NCI-H2107 (cell line): ENCODE measurements at regions not wholly inside any gene's neighbourhood (a gene's known extent, or its start where the extent isn't known, plus 50 kb on each side); places are given as distances from the start of the nearest gene placed in this dataset.
"Not testable (repeated sequence)": the region's sequence is repeated elsewhere in the genome, so short reads cannot be mapped to it uniquely, and the experiment has no call there.

Source experiments
- DNase-seq: peaks from one replicate; lab custom pipeline; 2025; lab: John Stamatoyannopoulos, UW

DNA sequence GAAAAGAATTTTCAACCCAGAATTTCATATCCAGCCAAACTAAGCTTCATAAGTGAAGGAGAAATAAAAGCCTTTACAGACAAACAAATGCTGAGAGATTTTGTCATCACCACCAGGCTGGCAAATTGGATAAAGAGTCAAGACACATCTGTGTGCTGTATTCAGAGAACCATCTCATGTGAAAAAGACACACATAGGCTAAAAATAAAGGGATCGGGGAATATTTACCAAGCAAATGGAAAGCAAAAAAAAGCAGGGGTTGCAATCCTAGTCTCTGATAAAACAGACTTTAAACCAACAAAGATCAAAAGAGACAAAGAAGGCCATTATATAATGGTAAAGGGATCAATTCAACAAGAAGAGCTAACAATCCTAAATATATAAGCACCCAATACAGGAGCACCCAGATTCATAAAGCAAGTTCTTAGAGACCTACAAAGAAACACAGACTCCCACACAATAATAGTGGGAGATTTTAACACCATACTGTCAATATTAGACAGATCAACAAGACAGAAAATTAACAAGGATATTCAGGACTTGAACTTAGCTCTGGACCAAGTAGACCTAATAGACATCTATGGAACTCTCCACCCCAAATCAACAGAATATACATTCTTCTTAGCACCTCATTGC, 55.9 kb upstream of the ACSM6 start:
- DNase-seq = not testable (repeated sequence)

GRCh38 chr10:95134490-95134889, 59.5 kb upstream of the ACSM6 start:
- no peak for DNase-seq

GRCh38 chr10:95133997-95134396, 60.0 kb upstream of the ACSM6 start:
- no peak for DNase-seq

DNA sequence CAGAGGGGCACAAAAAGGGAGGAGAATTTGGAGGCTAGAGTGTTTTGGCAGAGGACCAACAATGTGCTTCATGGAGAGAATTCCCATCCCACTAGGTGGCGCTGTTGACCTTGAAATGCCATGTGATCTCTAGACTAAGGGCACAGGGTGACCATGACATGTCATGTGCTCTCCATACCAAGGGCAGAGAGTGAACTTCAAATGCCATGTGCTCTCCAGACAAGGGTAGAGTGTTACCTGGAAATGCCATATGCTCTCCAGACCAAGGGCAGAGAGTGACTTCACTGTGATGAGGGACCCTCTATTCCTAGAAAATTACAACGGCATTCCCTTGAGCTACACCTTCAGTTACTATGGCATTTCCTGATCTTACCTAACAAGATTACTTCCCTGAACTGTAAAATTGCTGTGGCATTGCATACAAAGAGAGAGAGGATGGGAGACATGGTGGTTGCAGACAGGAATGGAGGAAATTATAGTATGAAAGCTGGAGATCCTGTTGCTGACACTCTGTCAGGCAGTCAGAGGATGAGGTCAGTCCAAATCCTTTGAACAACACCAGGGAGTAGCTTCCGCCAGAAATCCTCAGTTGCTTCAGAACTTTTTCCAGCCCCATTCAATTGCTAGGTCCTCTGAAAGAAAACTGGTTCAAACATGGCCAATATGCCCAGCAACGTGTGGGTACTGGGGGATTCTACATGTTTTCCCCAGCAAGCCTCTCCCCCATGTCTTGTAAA, 60.9 kb upstream of the ACSM6 start:
- peak; percentile 67 for DNase-seq

GRCh38 chr10:95130429-95130828, 61.1 kb upstream of the CYP2C8 start:
- DNase-seq = not testable (repeated sequence)

GRCh38 chr10:95125582-95125981, 56.3 kb upstream of the CYP2C8 start:
- no peak for DNase-seq

DNA sequence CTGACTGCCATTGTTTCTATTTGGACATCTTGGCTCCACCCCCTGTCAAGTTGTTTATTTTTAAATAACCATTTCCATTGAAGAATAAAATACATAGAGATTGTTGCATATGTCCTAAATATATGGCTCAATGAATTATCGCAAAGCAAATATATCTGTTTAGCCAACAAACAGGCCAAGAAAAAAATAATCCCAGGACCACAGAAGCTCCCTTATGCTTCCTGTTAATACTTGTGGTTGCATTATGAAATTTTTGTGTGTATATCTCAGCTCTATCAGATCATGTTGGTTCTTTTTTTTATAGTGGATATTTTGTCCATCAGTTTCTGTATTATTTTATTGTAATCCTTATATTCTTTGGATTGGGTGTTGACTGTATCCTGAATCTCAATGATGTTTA, 53.4 kb upstream of the CYP2C8 start:
- DNase-seq = no peak

DNA sequence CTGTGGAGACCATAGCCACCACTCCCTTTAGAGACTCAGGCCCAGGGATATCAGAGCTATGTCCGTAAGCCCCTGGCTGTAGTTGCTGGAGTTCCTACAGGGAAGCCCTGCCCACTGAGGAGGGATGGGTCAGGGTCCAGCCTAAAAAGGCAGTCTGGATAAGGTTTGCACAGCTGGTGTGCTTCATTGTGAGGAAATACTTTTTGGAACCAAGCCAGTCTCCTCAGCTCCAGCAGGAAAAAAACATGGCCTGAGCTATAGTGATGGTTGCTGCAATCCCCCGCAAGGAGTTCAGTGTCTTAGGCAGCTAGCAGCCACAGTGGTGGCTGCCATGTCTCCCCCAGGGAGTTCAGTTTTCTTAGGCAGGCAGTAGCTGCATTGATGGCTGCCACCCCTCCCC, 52.6 kb upstream of the CYP2C8 start:
- no peak for DNase-seq
